Small intestine (tissue), 7 donors: ENCODE measurements at regions not wholly inside any gene's neighbourhood (a gene's known extent, or its start where the extent isn't known, plus 50 kb on each side); places are given as distances from the start of the nearest gene placed in this dataset.

Experiments used
- DNase-seq, 2 donors: peaks; one replicate each; pipeline versions ENCODE4 v3.0.0 to v3.0.0-alpha.2; 2013
- FAIRE-seq: peaks from 2 replicates; lab custom pipeline; 2012; peaks lifted over from hg19 to GRCh38; lab: Jason Lieb, UNC
- H3K27ac ChIP-seq, 3 donors: one replicate each; pipeline ENCODE4 v1.5.1; 2013; ENCODE audit warnings: low read length in 2 of 3, mild to moderate bottlenecking in 2 of 3, control low read depth in 1 of 3, inconsistent platforms in 1 of 3, low read depth in 1 of 3, moderate library complexity in 1 of 3
- H3K27me3 ChIP-seq, 3 donors: one replicate each; pipeline ENCODE4 v1.6.1; 2013; ENCODE audit warnings: low read length in 3 of 3, inconsistent platforms in 1 of 3; ENCODE audit not compliant: control insufficient read depth in 3 of 3, insufficient read depth in 3 of 3
- H3K36me3 ChIP-seq, 3 donors: one replicate each; pipeline ENCODE4 v1.6.1; 2013; ENCODE audit warnings: low read length in 3 of 3, inconsistent platforms in 1 of 3, low read depth in 1 of 3, mild to moderate bottlenecking in 1 of 3, moderate library complexity in 1 of 3; ENCODE audit not compliant: control insufficient read depth in 3 of 3, insufficient read depth in 2 of 3
- H3K4me1 ChIP-seq, 3 donors: one replicate each; pipeline ENCODE4 v1.6.1; 2013; ENCODE audit warnings: low read length in 2 of 3, inconsistent platforms in 1 of 3, low read depth in 1 of 3, mild to moderate bottlenecking in 1 of 3, moderate library complexity in 1 of 3; ENCODE audit not compliant: control insufficient read depth in 3 of 3, insufficient read depth in 2 of 3
- H3K4me3 ChIP-seq, 3 donors: one replicate each; pipeline ENCODE4 v1.5.1; 2013; ENCODE audit warnings: low read length in 3 of 3, control low read depth in 1 of 3, inconsistent platforms in 1 of 3, low read depth in 1 of 3, mild to moderate bottlenecking in 1 of 3, moderate library complexity in 1 of 3
- H3K9me3 ChIP-seq, 2 donors: one replicate each; pipeline ENCODE4 v1.6.1; 2013; ENCODE audit warnings: low read depth in 1 of 2, low read length in 1 of 2; ENCODE audit not compliant: control insufficient read depth in 2 of 2, insufficient read depth in 1 of 2
- WGBS, 3 donors: extraction: QIAGEN DNeasy Blood & Tissue Kit; methylation state at CpG; one replicate each; pipeline ENCODE4 v1.1.7; 2013; 5-methylcytosine and 5-hydroxymethylcytosine counted together
- donor health status: healthy with polysubstance abuse.
- donor health status: control.
- donor health status: control.
- donor health status: Bipolar disorder and iron deficiency.
- donor health status: healthy.

DNA sequence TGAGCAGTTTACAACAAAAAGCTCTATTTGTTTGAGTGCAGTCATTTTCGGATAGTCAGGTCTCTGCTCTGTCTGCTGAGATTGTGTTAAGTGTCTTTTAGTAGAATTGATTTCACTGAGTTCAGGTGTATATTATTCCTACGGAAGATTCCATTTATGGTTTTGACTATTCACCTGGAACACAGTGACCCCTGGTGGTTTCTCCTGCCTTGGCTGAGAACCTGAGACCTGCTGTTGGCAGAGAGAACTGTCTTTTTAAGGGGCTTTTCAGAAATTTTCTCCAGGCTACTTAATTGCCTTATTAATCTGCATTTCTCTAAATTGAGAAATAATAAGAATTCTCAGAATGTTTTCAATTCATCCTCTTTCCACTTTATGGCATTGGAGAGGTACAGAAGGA, 508.0 kb downstream of the TBC1D32 start:
- Histone ChIP-seq H3K9me3 (no peaks in the 10 kb centered on the region), H3K4me1 (no peaks in the 10 kb centered on the region), H3K36me3 (no peaks in the 10 kb centered on the region), H3K27ac (no peak overlapping the region), H3K27me3 (no peaks in the 10 kb centered on the region), H3K4me3 (no peak overlapping the region)
- no peak for FAIRE-seq
- 33 to 47% (median 38%) methylated on average over 2 of the region's 2 CpGs for WGBS, 3 donors
- peak; percentile 28 to 32 for DNase-seq

DNA sequence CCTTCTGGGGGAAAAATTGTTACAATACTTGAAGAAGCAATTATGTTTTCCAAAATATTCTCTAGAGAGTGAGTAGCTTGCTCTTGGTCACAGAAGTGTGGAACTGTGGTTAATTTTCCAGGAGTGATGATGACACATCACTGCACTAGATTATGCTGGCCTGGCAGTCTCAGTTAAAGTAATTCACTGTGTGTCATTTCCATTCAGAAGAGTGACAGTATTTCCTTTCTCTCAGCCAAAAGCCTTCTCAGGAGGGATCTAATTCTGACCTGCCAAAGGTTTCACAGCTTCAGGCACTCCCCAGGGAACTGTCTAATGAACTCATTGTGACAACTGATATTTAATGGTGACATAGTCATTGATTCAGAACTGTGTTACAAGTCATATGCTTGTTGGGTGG, 517.5 kb downstream of the TBC1D32 start:
- Histone ChIP-seq H3K27ac (no peak overlapping the region), H3K36me3 (no peaks in the 10 kb centered on the region), H3K4me3 (no peak overlapping the region), H3K9me3 (peaks cover 0 to 9% of the 10 kb centered on the region in 2 donors), H3K4me1 (no peaks in the 10 kb centered on the region), H3K27me3 (no peaks in the 10 kb centered on the region)
- FAIRE-seq (no peak), DNase-seq (no peak)

DNA sequence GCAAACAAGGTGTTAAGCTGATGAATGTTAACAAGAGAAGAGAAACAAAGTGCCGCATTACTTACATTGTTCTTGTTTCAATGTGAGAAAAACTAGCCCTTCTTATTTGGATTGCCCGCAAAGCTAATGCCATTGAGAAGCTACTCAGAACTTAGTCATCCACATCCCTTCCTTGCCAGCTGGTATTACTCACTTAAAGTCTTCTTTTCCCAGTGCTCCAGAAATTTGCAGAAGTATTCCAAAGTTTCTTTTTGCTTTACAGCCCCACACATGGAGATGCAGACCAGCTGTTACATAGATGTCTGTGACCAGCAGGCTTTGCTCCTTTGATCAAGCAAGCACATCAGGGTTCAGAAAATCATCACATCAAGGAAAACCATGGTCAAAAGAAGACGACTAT, 529.0 kb downstream of the TBC1D32 start:
- Histone ChIP-seq H3K27me3 (no peaks in the 10 kb centered on the region), H3K9me3 (no peaks in the 10 kb centered on the region), H3K27ac (no peak overlapping the region), H3K4me3 (no peak overlapping the region), H3K36me3 (no peaks in the 10 kb centered on the region), H3K4me1 (no peaks in the 10 kb centered on the region)
- no peak for DNase-seq
- 59 to 76% (median 69%) methylated on average over 3 of the region's 3 CpGs for WGBS, 3 donors
- FAIRE-seq, result no peak

DNA sequence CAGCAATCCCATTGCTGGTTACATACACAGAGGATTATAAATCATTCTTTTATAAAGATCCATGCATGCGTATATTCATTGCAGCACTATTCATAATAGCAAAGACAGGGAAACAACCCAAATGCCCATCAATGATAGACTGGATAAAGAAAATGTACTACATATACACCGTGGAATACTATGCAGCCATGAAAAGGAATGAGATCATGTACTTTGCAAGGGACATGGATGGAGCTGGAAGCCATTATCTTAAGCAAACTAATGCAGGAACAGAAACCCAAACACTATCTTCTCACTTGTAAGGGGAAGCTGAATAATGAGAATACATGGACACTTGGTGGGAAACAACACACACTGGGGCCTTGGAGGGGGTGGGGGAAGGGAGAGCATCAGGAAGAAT, 529.7 kb downstream of the TBC1D32 start:
- H3K27me3 ChIP-seq, result no peaks in the 10 kb centered on the region
- FAIRE-seq (no peak), DNase-seq (no peak)
- no peak overlapping the region for H3K4me3 ChIP-seq
- no peak overlapping the region for H3K27ac ChIP-seq
- WGBS, 3 donors, result 81 to 95% (median 88%) methylated on average over 2 of the region's 2 CpGs
- H3K9me3 ChIP-seq, result no peaks in the 10 kb centered on the region
- no peaks in the 10 kb centered on the region for H3K4me1 ChIP-seq
- H3K36me3 ChIP-seq, result no peaks in the 10 kb centered on the region

DNA sequence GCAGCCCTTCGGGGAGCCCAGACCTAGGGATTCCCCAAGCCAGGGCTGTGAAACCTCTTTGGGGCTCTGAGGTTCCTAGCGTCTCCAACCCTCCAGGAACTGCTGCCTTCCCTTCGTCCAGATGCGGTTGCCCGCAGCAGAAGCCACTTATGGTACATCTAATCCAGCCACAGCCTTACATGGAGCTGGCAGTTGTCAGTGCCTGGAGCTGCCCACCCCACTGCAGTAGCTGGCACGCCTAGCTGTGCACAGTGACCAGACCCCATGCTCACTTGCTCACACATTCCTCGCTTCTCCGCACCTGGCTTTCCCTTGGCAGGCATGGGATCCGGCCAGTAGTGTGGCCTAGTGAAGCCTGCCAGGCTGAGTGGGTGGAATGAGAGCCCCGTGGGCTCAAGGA, 547.6 kb downstream of the TBC1D32 start:
- Histone ChIP-seq H3K4me3 (no peak overlapping the region), H3K27me3 (no peaks in the 10 kb centered on the region), H3K4me1 (no peaks in the 10 kb centered on the region), H3K9me3 (no peaks in the 10 kb centered on the region), H3K36me3 (no peaks in the 10 kb centered on the region), H3K27ac (no peak overlapping the region)
- DNase-seq (no peak), FAIRE-seq (no peak)
- WGBS, 3 donors, result 91 to 92% (median 92%) methylated on average over 10 of the region's 10 CpGs

DNA sequence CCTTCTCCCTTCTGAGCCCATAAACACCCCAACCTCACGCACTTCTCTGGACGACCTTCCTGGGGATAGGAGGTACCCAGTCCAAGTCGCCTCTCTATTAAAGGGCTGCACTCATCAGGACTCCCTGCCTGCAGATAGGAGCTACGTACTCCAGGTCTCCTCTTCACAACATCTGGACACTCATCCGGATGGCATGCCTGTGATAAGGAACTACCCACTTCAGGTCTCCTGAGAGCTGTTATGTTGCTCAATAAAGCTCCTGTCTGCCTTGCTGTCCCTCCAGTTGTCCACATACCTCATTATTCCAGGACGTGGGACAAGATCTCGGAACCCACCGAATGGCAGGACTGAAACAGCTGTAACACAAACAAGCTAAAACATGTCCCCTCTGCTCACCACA, 548.0 kb downstream of the TBC1D32 start:
- 91 to 92% (median 92%) methylated on average over 8 of the region's 8 CpGs for WGBS, 3 donors
- H3K4me1 ChIP-seq, result no peaks in the 10 kb centered on the region
- no peak overlapping the region for H3K27ac ChIP-seq
- no peak for DNase-seq
- no peaks in the 10 kb centered on the region for H3K27me3 ChIP-seq
- no peaks in the 10 kb centered on the region for H3K9me3 ChIP-seq
- FAIRE-seq, result no peak
- H3K36me3 ChIP-seq, result no peaks in the 10 kb centered on the region
- no peak overlapping the region for H3K4me3 ChIP-seq

GRCh38 chr6:120785459-120786086, 548.7 kb downstream of the TBC1D32 start:
- 77 to 90% (median 81%) methylated on average over 7 of the region's 7 CpGs for WGBS, 3 donors
- Histone ChIP-seq H3K9me3 (no peaks in the 10 kb centered on the region), H3K27ac (no peak overlapping the region), H3K27me3 (no peaks in the 10 kb centered on the region), H3K4me3 (no peak overlapping the region), H3K4me1 (no peaks in the 10 kb centered on the region), H3K36me3 (no peaks in the 10 kb centered on the region)
- FAIRE-seq (no peak), DNase-seq (no peak)

- H3K27ac ChIP-seq, result no peak overlapping the region
- no peak overlapping the region for H3K4me3 ChIP-seq
- H3K4me1 ChIP-seq, result no peaks in the 10 kb centered on the region
- H3K9me3 ChIP-seq, result peaks cover 0 to 12% of the 10 kb centered on the region in 2 donors
- no peaks in the 10 kb centered on the region for H3K36me3 ChIP-seq
- 84 to 91% (median 87%) methylated on average over 4 of the region's 4 CpGs for WGBS, 3 donors
- no peak for FAIRE-seq
- no peak for DNase-seq
- H3K27me3 ChIP-seq, result no peaks in the 10 kb centered on the region
Measured at GRCh38 chr6:120779441-120779840, 554.8 kb downstream of the TBC1D32 start.

DNA sequence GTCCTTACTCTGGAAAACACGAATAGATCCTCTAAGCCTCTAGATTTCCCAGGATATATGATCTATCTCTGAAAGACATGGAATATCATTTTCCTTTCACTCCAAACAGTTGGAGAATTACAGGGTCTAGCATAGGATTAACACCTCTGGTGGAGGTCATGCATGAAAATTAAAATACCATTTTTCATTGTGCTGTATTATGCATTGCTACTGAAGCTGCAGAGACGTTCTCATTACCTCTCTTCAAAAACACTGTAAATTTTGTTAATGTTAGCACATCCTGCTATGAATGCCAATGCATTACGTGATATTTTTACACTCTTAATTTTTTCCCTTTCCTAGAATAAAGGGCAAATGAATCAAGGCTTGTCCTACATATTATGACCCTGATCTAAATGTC, 558.6 kb downstream of the TBC1D32 start:
- Histone ChIP-seq H3K27ac (no peak overlapping the region), H3K27me3 (no peaks in the 10 kb centered on the region), H3K9me3 (peaks cover 0 to 12% of the 10 kb centered on the region in 2 donors), H3K4me3 (no peak overlapping the region), H3K36me3 (no peaks in the 10 kb centered on the region), H3K4me1 (no peaks in the 10 kb centered on the region)
- FAIRE-seq (no peak), DNase-seq (no peak)
- WGBS, 3 donors, result 75 to 80% (median 80%) methylated on average over 3 of the region's 3 CpGs
